ENCODE measurements at regions not wholly inside any gene's neighbourhood (a gene's known extent, or its start where the extent isn't known, plus 50 kb on each side); places are given as distances from the start of the nearest gene placed in this dataset.
"Not testable (repeated sequence)": the region's sequence is repeated elsewhere in the genome, so short reads cannot be mapped to it uniquely, and the experiment has no call there.

GRCh38 chr2:17353263-17353662 is 165.0 kb downstream of the RAD51AP2 start:
- H3K27me3 ChIP-seq (replicated peaks; ENCODE audit: insufficient read depth, low read length), result no peaks in the 10 kb centered on the region
- no peaks in the 10 kb centered on the region for H3K9me3 ChIP-seq (replicated peaks; ENCODE audit: insufficient read depth, low read length)
- no peaks in the 10 kb centered on the region for H3K36me3 ChIP-seq (replicated peaks; ENCODE audit: insufficient read depth, low read length)
- H2AFZ ChIP-seq (ENCODE audit: low read length), result peak overlapping the region; percentile 50
- H3K4me2 ChIP-seq (ENCODE audit: low read depth, low read length), result 0 out of 2 replicates have a peak overlapping the region, but pooled peaks have one; percentile 6
- TF ChIP-seq EZH2 (optimal IDR thresholded peaks at IDR 0.05; ENCODE audit: low read depth, low read length) (no peak), CTCF (IDR thresholded peaks at IDR 0.05; ENCODE audit: low read length) (no peak), EZH2phosphoT487 (IDR thresholded peaks at IDR 0.05; ENCODE audit: low read length) (no peak)
- H3K4me3 ChIP-seq (ENCODE audit: low read length), result no peak overlapping the region
- no peak overlapping the region for H3K9ac ChIP-seq (ENCODE audit: low read length)
- H4K20me1 ChIP-seq (ENCODE audit: insufficient read depth, low read length), result no peaks in the 10 kb centered on the region
- no peaks in the 10 kb centered on the region for H3K9me2 ChIP-seq (replicated peaks; ENCODE audit: insufficient read depth, low read length)
- H3K27ac ChIP-seq (ENCODE audit: low read length), result no peak overlapping the region
- DNase-seq, result no peak
- H3F3A ChIP-seq (ENCODE audit: insufficient read depth, low read length), result peaks cover 11% of the 10 kb centered on the region
- peaks cover 37% of the 10 kb centered on the region for H3K4me1 ChIP-seq (ENCODE audit: low read length)
- no peaks in the 10 kb centered on the region for H3K79me2 ChIP-seq (ENCODE audit: low read length)

- H3K4me2 ChIP-seq (ENCODE audit: low read depth, low read length); H3K36me3 ChIP-seq (replicated peaks; ENCODE audit: insufficient read depth, low read length); H3K9ac ChIP-seq (ENCODE audit: low read length); H3K27ac ChIP-seq (ENCODE audit: low read length); H3K4me1 ChIP-seq (ENCODE audit: low read length); H3F3A ChIP-seq (ENCODE audit: insufficient read depth, low read length); H3K79me2 ChIP-seq (ENCODE audit: low read length); DNase-seq; H3K27me3 ChIP-seq (replicated peaks; ENCODE audit: insufficient read depth, low read length); H2AFZ ChIP-seq (ENCODE audit: low read length); H3K4me3 ChIP-seq (ENCODE audit: low read length); H3K9me3 ChIP-seq (replicated peaks; ENCODE audit: insufficient read depth, low read length); H4K20me1 ChIP-seq (ENCODE audit: insufficient read depth, low read length); H3K9me2 ChIP-seq (replicated peaks; ENCODE audit: insufficient read depth, low read length): not testable (repeated sequence)
These were observed 175.5 kb downstream of the RAD51AP2 start for GRCh38 chr2:17342692-17343091.

GRCh38 chr2:17337507-17337906 is 180.7 kb downstream of the RAD51AP2 start:
- Histone ChIP-seq H3K9ac (ENCODE audit: low read length) (no peak overlapping the region), H3K79me2 (ENCODE audit: low read length) (no peaks in the 10 kb centered on the region), H3F3A (ENCODE audit: insufficient read depth, low read length) (no peaks in the 10 kb centered on the region), H2AFZ (ENCODE audit: low read length) (no peak overlapping the region), H3K9me3 (replicated peaks; ENCODE audit: insufficient read depth, low read length) (no peaks in the 10 kb centered on the region), H3K27me3 (replicated peaks; ENCODE audit: insufficient read depth, low read length) (no peaks in the 10 kb centered on the region), H4K20me1 (ENCODE audit: insufficient read depth, low read length) (no peaks in the 10 kb centered on the region), H3K36me3 (replicated peaks; ENCODE audit: insufficient read depth, low read length) (no peaks in the 10 kb centered on the region), H3K4me3 (ENCODE audit: low read length) (no peak overlapping the region), H3K27ac (ENCODE audit: low read length) (no peak overlapping the region), H3K4me2 (ENCODE audit: low read depth, low read length) (no peak overlapping the region), H3K9me2 (replicated peaks; ENCODE audit: insufficient read depth, low read length) (no peaks in the 10 kb centered on the region), H3K4me1 (ENCODE audit: low read length) (no peaks in the 10 kb centered on the region)
- no peak for DNase-seq
- no peak for TF ChIP-seq CTCF (IDR thresholded peaks at IDR 0.05; ENCODE audit: low read length)
- no peak for TF ChIP-seq EZH2phosphoT487 (IDR thresholded peaks at IDR 0.05; ENCODE audit: low read length)
- no peak for TF ChIP-seq EZH2 (optimal IDR thresholded peaks at IDR 0.05; ENCODE audit: low read depth, low read length)

- no peaks in the 10 kb centered on the region for H3K79me2 ChIP-seq (ENCODE audit: low read length)
- TF ChIP-seq EZH2phosphoT487 (IDR thresholded peaks at IDR 0.05; ENCODE audit: low read length) (no peak), EZH2 (optimal IDR thresholded peaks at IDR 0.05; ENCODE audit: low read depth, low read length) (no peak), CTCF (IDR thresholded peaks at IDR 0.05; ENCODE audit: low read length) (no peak)
- no peaks in the 10 kb centered on the region for H3K36me3 ChIP-seq (replicated peaks; ENCODE audit: insufficient read depth, low read length)
- H3F3A ChIP-seq (ENCODE audit: insufficient read depth, low read length), result no peaks in the 10 kb centered on the region
- H3K4me1 ChIP-seq (ENCODE audit: low read length), result no peaks in the 10 kb centered on the region
- H3K9me3 ChIP-seq (replicated peaks; ENCODE audit: insufficient read depth, low read length), result no peaks in the 10 kb centered on the region
- H4K20me1 ChIP-seq (ENCODE audit: insufficient read depth, low read length), result no peaks in the 10 kb centered on the region
- H3K9ac ChIP-seq (ENCODE audit: low read length), result no peak overlapping the region
- no peak overlapping the region for H3K27ac ChIP-seq (ENCODE audit: low read length)
- DNase-seq, result no peak
- no peaks in the 10 kb centered on the region for H3K9me2 ChIP-seq (replicated peaks; ENCODE audit: insufficient read depth, low read length)
- H3K4me3 ChIP-seq (ENCODE audit: low read length), result no peak overlapping the region
- H2AFZ ChIP-seq (ENCODE audit: low read length), result no peak overlapping the region
- H3K4me2 ChIP-seq (ENCODE audit: low read depth, low read length), result no peak overlapping the region
- no peaks in the 10 kb centered on the region for H3K27me3 ChIP-seq (replicated peaks; ENCODE audit: insufficient read depth, low read length)
These were observed 181.8 kb downstream of the RAD51AP2 start for GRCh38 chr2:17336458-17336857.
